ENCODE measurements at regions not wholly inside any gene's neighbourhood (a gene's known extent, or its start where the extent isn't known, plus 50 kb on each side); places are given as distances from the start of the nearest gene placed in this dataset.

DNA sequence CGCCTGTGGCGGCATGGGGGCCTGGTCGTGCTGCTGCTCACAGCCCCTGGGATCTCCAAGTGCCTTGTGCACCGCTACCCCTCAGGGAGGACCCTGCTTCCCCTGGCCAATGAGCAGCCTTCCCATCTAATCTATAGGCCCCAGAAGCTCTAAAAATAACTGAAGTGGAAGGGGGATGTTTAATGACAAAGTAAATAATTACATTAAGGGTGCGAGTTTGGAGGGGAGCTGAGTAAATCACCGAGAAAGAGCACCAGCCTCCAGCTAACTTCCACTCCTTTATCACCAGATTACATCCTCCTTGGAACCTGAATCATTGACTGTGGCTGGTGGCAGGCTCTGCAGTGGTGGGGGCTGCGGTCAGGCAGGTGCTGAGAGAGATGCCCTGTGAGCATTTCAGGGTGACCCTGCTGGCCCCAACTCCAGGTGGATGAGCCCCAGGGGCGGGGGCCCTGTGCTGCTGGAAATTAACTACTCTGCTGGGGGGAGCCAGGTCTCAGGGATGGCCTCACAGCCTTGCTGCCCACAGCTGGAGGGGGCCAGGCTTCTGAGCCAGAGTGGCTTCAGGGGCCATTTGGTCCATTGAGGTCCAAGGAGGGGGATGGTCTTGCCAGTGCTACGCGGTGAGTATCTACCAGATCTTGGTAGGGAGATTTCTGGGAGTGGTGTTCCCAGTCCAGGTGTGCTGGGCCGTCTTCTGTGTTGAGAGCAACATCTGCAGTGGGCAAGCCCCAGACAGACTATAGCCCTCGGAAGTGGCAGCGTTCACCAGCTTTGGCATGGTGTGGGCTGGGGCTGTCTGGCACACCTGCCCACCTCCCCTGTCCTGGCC is 74.2 kb downstream of the GLI2 start:
- no peak for DNase-seq

DNA sequence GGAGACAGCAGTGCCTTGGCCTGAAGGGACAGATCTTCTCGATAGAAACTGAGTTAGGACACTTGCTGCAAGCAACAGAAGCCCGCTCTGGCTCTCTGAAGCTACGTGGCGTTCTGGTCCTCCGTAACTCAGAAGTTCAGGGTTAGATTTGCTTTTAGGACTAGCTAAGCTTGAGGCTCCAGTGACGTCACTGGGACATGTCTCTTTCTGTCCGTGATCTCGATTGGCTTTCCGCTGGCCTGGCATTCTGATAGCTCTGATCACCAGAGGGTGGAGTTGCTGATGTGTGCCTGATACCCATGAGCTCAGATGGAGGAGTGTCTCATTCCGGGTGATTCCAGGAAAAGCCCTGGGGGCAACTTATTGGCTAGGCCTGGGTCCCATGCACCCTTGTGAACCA is 75.0 kb downstream of the GLI2 start:
- no peak for DNase-seq

DNA sequence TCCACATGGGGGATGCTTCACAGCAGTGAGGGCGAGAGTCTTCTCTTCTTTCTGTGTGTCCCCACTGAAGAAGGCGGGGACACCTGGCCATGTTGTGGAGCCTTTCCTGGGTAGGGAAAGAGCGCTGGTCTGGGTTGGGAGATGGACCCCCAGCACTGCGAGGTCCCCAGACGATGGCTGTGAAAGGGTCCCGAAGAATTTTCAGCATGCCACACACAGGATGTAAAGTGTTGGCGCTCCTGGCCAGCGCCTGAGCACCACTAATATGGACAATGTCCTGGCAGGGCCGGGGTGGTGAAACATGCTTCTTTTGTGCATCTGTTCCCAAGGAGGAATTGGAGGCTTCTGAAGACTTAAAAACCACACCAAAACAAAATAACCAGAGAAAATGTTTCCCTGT is 77.2 kb downstream of the GLI2 start:
- no peak for DNase-seq

DNA sequence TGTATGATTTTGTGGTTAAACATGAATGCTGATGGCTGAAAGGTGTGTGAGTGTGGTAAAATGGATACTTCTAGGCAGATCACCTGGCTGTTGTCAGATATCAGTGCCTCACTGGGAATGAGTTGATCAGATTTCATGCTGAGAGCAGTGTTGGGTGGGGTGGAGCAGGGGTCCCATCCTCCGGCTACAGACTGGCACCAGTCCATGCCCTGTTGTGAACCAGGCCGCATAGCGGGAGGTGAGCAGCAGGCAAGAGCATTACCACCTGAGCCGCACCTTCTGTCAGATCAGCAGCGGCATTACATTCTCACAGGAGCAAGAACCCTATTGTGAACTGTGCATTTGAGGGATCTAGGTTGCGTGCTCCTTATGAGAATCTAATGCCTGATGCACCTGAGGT is 78.7 kb downstream of the GLI2 start:
- DNase-seq, result no peak

DNA sequence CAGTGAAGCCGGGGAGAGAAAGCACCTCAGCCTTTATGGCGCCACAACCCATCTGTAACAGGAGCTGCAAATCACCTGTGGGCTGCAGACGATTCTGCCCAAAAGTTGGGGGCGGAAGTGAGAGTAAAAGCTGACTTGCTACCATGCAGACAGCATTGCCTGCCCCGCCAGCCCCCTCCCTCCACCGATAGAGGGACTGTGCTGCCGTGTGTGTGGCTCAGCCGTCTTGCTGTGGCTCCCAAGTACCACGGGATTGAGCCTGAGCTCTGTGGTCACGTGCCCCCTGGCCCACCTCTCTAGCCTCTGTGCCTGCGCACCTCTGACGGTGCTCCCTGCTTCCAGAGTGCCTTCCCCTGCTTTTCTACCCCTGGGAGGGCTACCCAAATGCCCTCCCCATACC is 79.6 kb downstream of the GLI2 start:
- no peak for DNase-seq

DNA sequence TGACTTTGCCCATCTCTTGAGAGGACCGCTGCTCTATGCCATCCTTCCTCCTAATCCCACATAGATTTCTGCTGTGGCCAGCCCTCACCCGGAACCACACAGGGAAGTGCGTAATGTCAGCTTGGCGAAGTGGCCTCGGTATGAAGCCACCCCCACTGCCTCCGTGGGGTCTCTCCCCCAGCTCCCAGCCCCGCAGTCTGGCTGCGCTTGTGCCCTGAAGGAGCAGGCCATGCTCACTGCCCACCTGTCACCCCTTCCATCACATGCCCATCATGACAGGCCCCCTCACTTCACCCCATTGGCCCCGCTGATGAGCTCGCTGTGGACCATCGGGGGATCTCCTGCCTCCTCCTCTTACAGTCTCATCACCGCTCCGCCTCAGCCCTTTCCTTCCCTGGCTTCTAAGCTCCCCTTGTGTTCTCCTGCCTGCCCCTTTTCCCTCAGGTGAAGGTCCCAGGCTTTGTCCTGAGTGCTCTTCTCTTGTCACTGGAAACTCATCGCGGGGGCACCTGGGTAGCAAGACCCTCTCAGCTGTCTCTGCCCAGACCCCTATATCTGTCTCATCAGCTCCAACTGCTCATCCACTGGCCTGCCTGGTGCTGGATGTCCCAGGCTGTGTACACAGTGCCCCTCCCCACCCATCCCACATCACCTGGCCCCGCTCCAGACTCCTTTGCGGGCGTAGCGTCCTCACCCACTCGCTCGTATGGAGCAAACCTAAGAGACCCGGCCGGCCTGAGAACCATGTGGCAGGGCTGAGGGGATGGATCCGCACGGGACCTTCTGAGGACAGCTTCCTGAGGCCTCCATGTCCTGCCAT is 81.7 kb downstream of the GLI2 start:
- no peak for DNase-seq

DNA sequence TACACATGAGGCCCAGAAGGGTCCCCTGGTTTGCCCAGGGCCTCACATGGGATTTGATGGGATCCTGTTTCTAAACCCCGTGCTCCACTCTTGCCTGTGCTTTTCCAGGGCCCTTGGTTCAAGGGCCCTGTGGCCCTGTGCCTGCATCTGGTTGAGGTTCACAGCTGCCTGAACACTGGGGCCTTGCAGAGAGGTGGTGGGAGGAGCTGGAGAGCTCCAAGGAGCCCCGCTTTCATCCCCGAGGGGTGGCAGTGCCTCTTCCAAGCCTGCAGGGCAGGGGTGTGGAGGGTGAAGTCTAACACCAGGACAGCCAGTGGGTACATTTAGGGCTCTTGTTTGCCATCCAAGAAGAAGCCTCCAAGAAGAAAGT is 82.3 kb downstream of the GLI2 start:
- no peak for DNase-seq

DNA sequence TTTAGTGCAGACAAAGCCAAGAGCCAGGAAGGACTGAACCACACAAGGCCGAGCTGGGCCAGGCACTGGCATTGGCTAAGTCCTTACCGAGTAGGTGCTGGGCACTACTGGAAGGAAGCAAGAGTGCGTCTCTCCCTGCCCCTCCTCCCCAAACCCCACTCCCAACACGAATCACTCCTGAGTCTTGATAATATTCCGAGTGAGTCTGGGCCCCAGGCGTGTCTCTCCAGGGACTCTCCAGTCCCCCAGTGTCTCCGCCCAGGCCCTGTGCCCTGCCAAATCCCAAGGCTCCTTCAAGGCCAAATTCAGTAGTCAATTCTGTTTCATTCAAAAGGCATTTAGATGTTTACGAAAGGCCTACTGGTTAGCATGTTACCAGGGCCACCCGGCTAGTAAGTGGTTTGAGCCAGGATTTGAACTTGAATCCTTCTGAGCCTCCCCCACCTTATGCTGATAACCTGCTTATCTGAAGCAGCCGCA is 82.8 kb downstream of the GLI2 start:
- DNase-seq, result no peak

DNA sequence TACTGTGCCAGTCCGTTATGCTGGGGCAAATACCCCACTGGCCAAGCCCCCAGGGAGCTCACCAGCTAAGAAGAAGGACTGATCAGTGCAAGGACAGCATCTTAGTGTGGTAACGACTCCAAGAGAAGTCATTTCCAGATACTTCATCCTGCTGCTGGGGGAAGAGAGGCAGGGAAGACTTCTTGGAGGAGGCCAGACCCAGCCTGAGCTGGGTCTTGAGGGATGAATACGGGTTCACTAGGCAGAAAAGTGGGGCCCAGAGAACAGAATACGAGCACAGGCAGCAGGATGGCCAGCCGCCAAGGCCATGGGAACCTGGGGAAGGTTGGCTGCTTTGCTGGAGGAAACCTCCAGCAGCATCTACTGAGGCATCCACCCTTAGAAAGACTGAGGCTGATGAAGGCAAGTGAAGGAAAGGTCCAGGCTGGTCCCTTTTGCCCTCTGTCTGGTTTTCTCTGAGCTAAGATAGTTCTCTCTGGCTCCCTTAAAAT is 84.1 kb downstream of the GLI2 start:
- DNase-seq, result no peak

DNA sequence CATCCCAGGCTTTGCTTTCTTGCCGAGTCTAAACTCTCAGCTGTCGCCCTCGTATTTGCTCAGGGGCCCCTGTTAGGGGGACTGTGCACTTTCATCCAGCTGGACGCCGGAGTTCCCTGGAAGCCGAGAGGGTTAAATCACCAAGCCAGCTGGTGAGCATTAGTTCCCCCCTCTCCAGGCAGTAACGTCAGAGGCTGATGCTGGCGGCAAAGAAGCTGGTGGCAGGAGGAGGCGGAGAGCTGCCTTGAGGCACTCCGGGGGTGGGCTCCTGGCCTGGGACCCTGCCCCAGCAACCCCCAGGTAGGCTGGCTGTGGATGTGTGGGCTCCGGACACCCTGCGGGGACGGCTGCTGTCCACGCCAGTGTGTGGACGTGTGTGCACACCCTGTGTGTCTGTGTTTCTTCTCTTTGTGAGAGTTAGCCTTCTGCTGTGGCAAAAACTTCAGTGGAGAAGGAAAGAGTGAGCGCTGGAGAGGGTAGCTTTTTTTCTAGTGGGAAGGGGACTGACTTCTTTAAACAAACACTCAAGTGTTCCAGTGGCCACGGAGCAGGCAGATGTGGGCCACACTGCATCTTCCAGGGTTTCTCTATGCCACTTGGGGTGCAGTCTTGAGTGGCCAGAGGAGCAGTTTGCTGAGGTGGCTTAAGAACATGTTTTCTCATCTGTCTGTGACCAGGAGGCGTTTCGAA is 84.7 kb downstream of the GLI2 start:
- no peak for DNase-seq

DNA sequence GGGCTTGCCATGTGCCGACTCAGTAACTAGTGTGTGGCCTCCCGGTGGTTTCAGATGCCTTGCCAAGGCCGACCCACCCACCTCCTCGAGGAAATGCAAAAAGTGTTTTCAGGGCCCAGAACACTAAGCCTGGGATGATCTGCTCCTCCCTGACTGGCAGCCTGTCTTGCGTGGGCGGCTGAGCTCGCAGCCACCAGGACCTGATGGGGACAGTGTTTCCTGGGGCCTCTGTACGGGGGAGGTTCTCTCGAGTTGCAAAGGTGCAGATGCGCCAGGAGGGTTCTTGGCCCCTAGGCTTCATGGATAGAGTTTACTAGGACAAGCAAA is 85.2 kb downstream of the GLI2 start:
- DNase-seq, result no peak

DNA sequence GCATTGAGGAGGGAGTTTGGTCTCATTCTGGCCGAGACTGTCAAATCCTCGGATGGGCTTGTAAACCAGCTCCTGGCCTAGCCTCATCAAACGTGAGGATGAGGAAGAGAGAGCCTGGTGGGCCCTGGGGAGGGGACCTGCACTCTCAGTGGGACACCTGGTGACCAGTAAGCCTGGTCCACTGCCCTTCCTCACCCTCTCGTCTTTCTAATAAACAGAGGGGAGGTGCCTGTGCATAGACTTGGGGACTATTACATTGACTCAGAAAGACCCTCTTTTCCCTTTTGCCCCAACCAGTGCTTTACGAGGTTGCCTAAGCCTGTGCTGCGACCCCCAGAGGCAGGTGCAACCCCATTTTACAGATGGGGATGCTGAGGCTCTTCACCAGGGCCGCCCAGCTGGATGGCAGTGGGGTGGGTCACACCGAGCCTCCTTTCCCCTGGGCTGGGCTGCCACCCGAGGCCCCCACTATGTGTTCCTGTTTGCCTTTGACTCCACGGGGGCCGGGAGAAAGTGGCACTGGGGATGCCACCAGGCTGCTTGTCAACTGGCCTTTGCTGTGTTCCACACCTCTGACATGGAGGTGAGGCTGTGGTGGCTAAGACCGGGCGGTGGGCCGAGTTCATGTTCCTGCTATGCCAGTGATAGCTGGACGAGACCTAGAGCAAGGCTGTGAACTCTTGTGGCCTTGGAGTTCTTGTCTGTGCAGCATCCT is 85.9 kb downstream of the GLI2 start:
- no peak for DNase-seq

DNA sequence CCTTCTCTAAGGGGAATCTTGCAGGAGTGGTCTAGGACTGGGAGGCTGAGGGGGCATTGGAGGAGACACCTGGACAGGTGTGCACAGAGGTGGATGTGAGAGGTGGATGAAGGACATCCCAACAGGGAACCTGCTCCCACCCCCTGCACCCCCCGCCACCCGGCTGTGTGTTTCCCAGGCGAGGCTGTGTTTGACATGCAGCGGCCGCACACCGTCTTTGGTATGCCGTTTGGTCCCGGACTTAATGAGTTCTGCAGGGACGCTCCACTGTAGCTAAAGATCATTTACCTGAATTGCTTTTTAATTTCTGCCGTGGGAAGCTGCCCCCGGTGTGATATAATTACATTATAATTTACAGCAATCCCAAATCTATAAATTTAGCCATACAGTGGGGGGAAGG is 87.3 kb downstream of the GLI2 start:
- DNase-seq, result no peak

DNA sequence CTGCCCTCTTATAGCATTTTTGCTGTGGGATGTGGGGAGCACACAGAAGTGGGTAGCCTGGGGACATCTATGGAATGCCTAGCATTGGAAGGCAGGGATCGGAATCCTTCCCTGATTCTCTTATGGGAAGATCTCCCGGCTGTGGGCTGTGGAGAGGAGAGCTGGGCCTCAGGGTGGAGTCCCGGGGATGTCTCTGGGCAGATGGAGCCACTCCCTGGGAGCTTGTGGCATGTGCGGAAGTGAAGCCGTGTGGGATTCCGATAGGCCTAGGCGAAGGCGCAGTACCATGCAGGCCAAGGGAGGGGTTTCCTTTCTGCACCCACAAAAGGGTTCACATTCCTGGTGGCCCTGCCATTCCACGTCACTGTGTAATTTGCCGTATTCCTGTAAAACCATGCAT is 87.9 kb downstream of the GLI2 start:
- DNase-seq, result no peak

DNA sequence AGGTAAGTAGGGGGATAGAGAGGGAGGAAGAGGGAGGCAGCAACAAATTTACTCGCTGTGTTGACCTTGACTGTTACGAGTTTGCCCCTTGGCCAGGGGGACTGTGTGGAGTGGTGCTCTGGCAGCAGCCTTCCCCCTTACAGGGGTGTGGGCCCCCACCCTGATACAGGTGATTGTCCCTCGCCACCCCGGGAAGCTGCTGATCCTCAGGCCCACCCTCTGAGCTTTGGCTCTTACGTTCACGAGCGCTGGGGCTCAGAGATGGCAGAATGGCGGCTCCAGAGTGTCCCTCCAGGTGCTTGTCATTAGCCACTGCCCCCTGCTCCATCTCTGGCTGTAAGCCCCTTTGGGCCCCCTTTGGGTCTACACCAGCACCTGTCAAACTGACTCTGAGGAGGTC is 88.6 kb downstream of the GLI2 start:
- DNase-seq, result no peak

DNA sequence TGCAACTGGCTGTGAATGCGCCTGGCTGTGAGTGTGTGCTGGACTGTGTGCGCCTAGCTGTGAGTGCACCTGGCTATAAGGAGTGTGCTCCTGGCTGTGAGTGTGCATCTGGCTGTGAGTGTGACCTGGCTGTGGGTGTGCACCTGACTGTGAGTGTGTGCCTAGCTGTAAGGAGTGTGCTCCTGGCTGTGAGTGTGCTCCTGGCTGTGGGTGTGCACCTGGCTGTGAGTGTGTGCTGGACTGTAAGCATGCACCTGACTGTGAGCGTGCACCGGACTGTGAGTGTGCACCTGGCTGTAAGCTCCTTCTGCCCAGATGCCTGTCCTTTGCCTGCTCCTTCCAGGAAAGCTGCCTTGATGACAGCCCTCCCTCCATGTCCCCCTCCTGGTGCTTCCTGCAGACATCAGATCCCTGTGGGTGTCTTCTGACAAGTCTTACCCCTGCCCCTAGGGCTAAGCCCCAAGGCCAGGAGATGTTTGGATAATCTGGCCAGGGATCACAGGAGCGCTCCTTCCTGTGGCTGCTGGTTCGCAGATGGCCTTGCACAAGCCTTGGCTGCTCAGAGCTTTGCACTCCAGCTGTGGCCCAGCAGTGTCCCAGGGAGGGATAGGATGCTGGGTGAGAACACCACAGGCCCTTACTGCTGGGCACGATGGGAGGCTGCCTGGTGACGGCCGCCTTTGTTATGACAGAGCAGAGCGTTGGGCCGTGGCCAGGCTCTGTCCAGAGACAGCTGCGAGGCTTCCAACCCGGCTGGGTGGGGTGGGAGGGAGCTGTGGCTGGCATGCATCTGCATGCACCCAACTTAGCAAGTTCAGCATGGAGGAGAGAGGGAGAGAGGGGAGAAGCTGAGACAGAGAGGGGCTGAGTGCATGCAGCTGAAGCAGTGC is 89.9 kb downstream of the GLI2 start:
- DNase-seq, result no peak

DNA sequence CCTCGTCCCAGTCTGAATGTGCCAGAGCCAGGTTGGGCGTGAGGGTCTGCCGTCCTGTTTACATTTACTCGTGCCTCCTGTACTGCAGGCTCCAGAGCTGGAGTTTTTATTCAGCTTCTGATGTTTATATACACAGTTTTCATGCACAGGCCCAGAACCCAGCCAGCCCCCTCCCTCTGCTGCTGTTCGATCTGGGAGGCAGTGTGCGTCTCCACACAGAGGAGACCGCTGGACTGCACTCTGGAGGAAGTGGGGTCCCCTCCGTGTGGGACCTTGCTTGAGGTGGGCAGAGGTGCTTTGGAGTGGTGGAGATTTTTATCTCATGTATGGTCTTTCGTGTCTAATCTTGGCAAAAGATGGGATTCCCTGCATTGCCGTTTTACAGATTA is 90.6 kb downstream of the GLI2 start:
- DNase-seq, result no peak

DNA sequence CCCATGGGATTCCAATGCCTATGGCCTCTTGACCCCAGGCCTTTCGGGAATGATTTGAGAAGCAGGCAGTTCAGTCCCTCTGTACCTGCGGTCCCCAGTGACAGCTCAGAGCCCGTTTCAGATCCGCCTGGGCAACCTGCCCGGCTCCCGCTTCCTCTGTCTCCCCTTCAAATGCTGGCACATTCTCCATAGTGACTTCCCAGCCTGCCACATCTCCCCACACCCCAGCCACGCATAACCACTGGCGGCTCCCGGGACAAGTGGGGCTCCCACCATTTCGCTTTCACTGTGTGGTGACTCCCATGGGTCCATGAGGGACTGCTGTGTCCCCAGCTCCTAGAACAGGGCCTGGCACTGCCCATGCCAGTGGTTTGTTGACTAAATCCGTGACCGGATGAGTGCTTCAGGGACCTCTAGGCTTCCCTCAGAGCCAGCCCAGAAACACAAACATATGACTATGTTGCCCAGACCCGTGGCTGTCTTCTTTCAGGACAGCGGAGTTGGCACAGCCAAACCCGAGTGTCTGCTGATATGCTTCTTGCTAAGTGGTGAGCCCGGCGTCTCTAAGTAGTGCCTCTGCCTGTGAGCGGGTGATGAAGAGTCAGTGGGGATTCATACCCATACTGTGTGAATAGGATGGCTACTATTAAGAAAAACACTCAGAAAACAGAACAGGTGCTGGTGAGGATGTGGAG is 91.2 kb downstream of the GLI2 start:
- no peak for DNase-seq

DNA sequence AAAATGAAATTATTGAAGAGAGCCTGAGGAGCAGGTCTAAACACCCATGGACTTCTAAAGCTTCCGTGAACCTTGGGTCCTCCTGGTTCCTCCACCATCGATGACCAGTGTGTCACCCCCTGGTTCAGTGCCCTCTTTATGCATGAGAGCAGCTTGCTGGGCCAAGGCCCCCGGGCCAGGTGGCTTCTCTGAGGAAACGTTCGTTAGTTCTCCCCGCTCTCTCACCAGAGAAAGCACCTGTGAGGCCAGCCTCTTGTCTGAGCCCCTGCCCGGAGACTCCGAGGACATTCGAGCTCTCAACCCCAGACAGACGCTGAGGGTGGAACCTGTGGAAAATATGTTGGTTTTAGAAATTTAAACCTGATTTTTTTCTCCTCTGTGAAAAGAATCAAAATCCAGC is 92.4 kb downstream of the GLI2 start:
- DNase-seq, result no peak

DNA sequence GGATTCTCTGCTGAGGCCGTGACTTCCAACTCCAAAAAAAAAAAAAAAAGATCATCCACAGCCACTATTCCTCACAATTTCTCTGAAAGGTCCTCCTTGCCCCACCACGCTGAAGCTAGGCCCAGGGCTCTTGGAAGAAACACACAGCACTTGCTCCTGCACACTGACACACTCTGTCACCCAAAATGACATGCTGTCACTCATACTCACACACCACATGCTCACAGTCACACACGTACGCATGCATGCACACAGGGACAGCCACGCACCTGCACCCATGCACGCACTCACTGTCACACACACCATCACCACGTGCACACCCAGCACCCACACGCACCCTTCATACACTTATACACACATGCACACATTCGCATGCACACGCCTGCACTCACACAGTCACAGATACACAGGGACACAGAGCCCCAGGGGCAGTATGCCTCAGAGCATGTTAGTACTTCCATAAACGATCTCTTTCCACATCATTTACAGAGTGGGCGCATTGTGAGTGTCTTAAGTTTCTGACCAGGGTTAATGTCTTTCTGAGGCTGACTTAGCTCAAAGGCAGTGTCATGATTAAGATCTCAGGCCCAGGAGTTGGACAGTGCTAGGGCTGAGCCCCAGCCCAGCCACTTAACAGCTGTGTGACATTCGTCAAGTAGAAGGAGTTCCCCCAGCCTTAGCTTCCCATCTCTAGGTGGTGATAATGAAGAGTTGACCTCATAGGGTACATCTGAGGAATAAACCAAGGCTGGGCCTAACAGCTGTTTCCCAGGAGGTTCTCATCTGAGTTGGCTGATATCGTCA is 93.4 kb downstream of the GLI2 start:
- DNase-seq, result no peak

DNA sequence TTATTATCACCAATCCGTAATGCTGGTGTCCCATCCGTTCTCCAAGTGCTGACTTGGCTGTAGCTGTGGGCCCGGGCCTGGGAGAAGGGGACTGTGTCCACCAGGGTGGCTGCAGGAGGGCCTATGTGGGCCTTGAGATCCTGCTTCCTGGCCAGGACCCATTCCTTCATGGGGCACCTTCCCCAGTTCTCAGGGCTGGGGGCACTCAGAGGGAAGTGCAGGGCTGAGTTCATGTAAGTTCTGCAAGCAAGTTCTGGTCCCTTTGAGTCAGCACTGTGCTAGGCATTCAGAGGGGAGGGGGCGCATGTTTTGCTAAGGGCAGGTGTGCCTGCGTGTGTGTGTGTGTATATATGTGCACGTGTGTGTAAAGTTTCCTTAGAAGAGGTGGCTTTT is 94.0 kb downstream of the GLI2 start:
- no peak for DNase-seq
